A673 (cell line): ENCODE measurements at regions not wholly inside any gene's neighbourhood (a gene's known extent, or its start where the extent isn't known, plus 50 kb on each side); places are given as distances from the start of the nearest gene placed in this dataset.

ENCODE experiments used
- BruUV-seq: library from RNA; stranded (reverse); fragments of 400-500 nt; replicated peaks from 2 replicates; lab custom pipeline; 2021; lab: Mats Ljungman, UMichigan
- CTCF ChIA-PET: fragments of 300-600 bp; sonication (Branson Sonifier 250); formaldehyde crosslinking; loops from one replicate; lab custom pipeline; 2022; ENCODE audit warnings: antibody characterized with exemption; lab: Charles Lee
- POLR2A ChIA-PET: fragments of 300-600 bp; sonication (Branson Sonifier 250); formaldehyde crosslinking; loops from one replicate; lab custom pipeline; 2022; ENCODE audit warnings: antibody characterized with exemption; ENCODE audit not compliant: low non-redundant PET; lab: Charles Lee
- DNase-seq: peaks from one replicate; pipeline ENCODE4 v3.0.0-alpha.2; 2015; ENCODE audit warnings: low spot score
- H3K27ac ChIP-seq: fragments of 200-600 bp; sonication (generic); 2 replicates; pipeline ENCODE4 v1.5.1; 2016; ENCODE audit warnings: mixed run types, low read depth, mild to moderate bottlenecking, mixed read lengths, antibody characterized with exemption, low read length; ENCODE audit not compliant: poor library complexity, severe bottlenecking
- H3K27me3 ChIP-seq: fragments of 200-600 bp; sonication (generic); replicated peaks from 2 replicates; pipeline ENCODE4 v1.6.1; 2017; ENCODE audit warnings: mixed run types, low read depth, mild to moderate bottlenecking, mixed read lengths, antibody characterized with exemption, low read length; ENCODE audit not compliant: insufficient read depth, poor library complexity
- H3K36me3 ChIP-seq: fragments of 200-600 bp; sonication (generic); 2 replicates; pipeline ENCODE4 v1.6.1; 2016; ENCODE audit warnings: mixed run types, mild to moderate bottlenecking, mixed read lengths, antibody characterized with exemption, low read length; ENCODE audit not compliant: insufficient read depth, poor library complexity, severe bottlenecking
- H3K4me1 ChIP-seq: fragments of 200-600 bp; sonication (generic); 2 replicates; pipeline ENCODE4 v1.6.1; 2017; ENCODE audit warnings: mixed run types, mild to moderate bottlenecking, mixed read lengths, antibody characterized with exemption, low read length; ENCODE audit not compliant: insufficient read depth, poor library complexity, severe bottlenecking
- H3K4me3 ChIP-seq: fragments of 200-600 bp; sonication (generic); 2 replicates; pipeline ENCODE4 v1.5.1; 2016; ENCODE audit warnings: low read depth, mixed run types, mild to moderate bottlenecking, mixed read lengths, low read length; ENCODE audit not compliant: poor library complexity, severe bottlenecking
- H3K9me3 ChIP-seq: fragments of 200-600 bp; sonication (generic); 2 replicates; pipeline ENCODE4 v1.6.1; 2016; ENCODE audit warnings: mixed run types, low read depth, mild to moderate bottlenecking, mixed read lengths, antibody characterized with exemption, low read length; ENCODE audit not compliant: poor library complexity, severe bottlenecking
- EZH2 ChIP-seq: fragments of 200-600 bp; sonication (generic); IDR thresholded peaks from 2 replicates; pipeline ENCODE4 v1.6.1; 2017; ENCODE audit warnings: borderline replicate concordance, low read depth, mild to moderate bottlenecking, mixed read lengths, antibody characterized with exemption, low read length; ENCODE audit not compliant: poor library complexity, severe bottlenecking
- intact Hi-C: fragments of 100-400 bp; cut with micrococcal nuclease; formaldehyde crosslinking; loops from one replicate; pipeline ENCODE4 v1.10.0; 2022; ENCODE audit not compliant: unreplicated experiment
- TF ChIP-seq, protein P1 (sequence below): fragments of 300-800, 200-600 bp; sonication (generic); conservative IDR thresholded peaks from 2 replicates; pipeline ENCODE4 v1.5.1; 2017; ENCODE audit warnings: low read depth, mild to moderate bottlenecking, antibody characterized with exemption, low read length, moderate library complexity, mixed read lengths

DNA sequence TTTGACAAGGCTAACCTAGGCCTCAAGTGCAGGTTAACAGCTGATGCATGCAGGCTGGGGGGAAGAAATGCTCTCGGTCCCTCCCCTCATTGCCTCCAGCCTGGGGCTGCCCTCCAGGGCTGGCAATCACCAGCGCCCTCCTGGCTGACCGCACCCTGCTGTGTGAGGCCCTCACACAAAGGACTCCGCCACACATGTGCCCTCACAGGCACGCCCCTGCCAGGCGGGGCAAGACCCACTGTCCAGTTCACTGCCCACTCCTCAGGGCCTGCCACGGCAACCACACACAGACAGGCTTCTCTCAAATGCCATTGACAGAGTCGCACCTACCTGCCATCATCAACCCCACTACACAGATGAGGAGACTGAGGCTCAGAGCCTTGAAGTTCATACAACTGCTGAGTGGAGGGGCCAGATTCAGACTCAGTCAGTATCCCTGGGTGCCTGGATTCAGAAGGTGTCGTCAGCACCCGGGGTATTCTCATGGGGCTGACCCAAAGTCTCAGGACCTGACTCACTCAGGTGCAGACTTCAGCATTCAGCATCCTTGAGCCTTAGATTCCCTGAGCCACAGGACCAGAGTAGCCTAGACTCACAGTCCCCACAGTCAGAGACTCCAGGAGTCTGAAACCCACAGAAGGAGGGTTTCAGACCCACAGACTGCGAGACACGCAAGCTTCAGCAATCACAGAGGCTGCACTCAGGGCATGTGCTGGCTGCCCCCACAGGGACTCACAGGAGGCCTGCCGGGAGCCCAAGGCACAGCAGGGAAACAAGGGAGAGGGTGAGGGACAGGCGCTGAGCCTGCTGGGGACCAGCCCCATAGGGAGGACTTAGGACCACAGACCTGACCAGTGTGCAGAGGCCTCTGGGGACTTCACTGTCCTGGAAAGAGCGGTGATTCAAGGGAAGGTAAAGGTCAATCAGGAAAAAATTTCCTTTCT is 458.0 kb downstream of the MATN1 start:
- H3K9me3 ChIP-seq: no peaks in the 10 kb centered on the region
- no peaks in the 10 kb centered on the region for H3K27me3 ChIP-seq
- no peak for DNase-seq
- H3K27ac ChIP-seq: peak overlapping the region; percentile 51
- H3K36me3 ChIP-seq: no peaks in the 10 kb centered on the region
- ChIA-PET POLR2A (no interaction called here), CTCF (no interaction called here)
- BruUV-seq: no TSS peak
- H3K4me1 ChIP-seq: peaks cover 10% of the 10 kb centered on the region
- no peak overlapping the region for H3K4me3 ChIP-seq
- intact Hi-C loops: no loop called here
- no peak for TF ChIP-seq EZH2
- TF ChIP-seq, protein P1, sequence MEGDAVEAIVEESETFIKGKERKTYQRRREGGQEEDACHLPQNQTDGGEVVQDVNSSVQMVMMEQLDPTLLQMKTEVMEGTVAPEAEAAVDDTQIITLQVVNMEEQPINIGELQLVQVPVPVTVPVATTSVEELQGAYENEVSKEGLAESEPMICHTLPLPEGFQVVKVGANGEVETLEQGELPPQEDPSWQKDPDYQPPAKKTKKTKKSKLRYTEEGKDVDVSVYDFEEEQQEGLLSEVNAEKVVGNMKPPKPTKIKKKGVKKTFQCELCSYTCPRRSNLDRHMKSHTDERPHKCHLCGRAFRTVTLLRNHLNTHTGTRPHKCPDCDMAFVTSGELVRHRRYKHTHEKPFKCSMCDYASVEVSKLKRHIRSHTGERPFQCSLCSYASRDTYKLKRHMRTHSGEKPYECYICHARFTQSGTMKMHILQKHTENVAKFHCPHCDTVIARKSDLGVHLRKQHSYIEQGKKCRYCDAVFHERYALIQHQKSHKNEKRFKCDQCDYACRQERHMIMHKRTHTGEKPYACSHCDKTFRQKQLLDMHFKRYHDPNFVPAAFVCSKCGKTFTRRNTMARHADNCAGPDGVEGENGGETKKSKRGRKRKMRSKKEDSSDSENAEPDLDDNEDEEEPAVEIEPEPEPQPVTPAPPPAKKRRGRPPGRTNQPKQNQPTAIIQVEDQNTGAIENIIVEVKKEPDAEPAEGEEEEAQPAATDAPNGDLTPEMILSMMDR: no peak

- intact Hi-C loops: no loop called here
- CTCF ChIA-PET: no interaction called here
- no peak for TF ChIP-seq EZH2
- TF ChIP-seq, protein P1: no peak
- H3K27me3 ChIP-seq: no peaks in the 10 kb centered on the region
- no TSS peak for BruUV-seq
- H3K4me1 ChIP-seq: peaks cover 17% of the 10 kb centered on the region
- H3K4me3 ChIP-seq: no peak overlapping the region
- peak overlapping the region; percentile 62 for H3K27ac ChIP-seq
- DNase-seq: no peak
- POLR2A ChIA-PET: no interaction called here
- no peaks in the 10 kb centered on the region for H3K36me3 ChIP-seq
- H3K9me3 ChIP-seq: no peaks in the 10 kb centered on the region
Observed at GRCh38 chr1:30264672-30265025, 458.7 kb downstream of the MATN1 start.

- Histone ChIP-seq H3K36me3 (no peaks in the 10 kb centered on the region), H3K4me3 (no peak overlapping the region), H3K27ac (peak overlapping the region; percentile 62), H3K4me1 (peaks cover 23% of the 10 kb centered on the region), H3K9me3 (no peaks in the 10 kb centered on the region), H3K27me3 (no peaks in the 10 kb centered on the region)
- TF ChIP-seq, protein P1: no peak
- no peak for TF ChIP-seq EZH2
- BruUV-seq: no TSS peak
- CTCF ChIA-PET: no interaction called here
- intact Hi-C loops: no loop called here
- DNase-seq: no peak
- POLR2A ChIA-PET: no interaction called here
Observed at GRCh38 chr1:30263888-30264671, 459.3 kb downstream of the MATN1 start.
